GM12864 (cell line): ENCODE measurements at regions not wholly inside any gene's neighbourhood (a gene's known extent, or its start where the extent isn't known, plus 50 kb on each side); places are given as distances from the start of the nearest gene placed in this dataset.

ENCODE experiments used
- DNase-seq: peaks from one replicate; pipeline ENCODE4 v3.0.0-alpha.2; 2011; ENCODE audit warnings: low read depth
- H3K4me3 ChIP-seq: 2 replicates; pipeline ENCODE4 v1.5.1; 2011; ENCODE audit warnings: mild to moderate bottlenecking, low read depth, low read length, control low read depth
- TF ChIP-seq, protein P1 (sequence below): IDR thresholded peaks from 2 replicates; pipeline ENCODE4 v1.5.1; 2011; ENCODE audit warnings: low read depth, mild to moderate bottlenecking, moderate library complexity, low read length, control low read depth, inconsistent platforms; ENCODE audit errors: missing control alignments

- DNase-seq: no peak
- TF ChIP-seq, protein P1, sequence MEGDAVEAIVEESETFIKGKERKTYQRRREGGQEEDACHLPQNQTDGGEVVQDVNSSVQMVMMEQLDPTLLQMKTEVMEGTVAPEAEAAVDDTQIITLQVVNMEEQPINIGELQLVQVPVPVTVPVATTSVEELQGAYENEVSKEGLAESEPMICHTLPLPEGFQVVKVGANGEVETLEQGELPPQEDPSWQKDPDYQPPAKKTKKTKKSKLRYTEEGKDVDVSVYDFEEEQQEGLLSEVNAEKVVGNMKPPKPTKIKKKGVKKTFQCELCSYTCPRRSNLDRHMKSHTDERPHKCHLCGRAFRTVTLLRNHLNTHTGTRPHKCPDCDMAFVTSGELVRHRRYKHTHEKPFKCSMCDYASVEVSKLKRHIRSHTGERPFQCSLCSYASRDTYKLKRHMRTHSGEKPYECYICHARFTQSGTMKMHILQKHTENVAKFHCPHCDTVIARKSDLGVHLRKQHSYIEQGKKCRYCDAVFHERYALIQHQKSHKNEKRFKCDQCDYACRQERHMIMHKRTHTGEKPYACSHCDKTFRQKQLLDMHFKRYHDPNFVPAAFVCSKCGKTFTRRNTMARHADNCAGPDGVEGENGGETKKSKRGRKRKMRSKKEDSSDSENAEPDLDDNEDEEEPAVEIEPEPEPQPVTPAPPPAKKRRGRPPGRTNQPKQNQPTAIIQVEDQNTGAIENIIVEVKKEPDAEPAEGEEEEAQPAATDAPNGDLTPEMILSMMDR: no peak
- H3K4me3 ChIP-seq: no peak overlapping the region
Measured at GRCh38 chr5:124309241-124309980, 437.0 kb downstream of the ZNF608 start.

- TF ChIP-seq, protein P1: no peak
- no peak for DNase-seq
- no peak overlapping the region for H3K4me3 ChIP-seq
Measured at GRCh38 chr5:124303366-124303765, 443.1 kb downstream of the ZNF608 start.

DNA sequence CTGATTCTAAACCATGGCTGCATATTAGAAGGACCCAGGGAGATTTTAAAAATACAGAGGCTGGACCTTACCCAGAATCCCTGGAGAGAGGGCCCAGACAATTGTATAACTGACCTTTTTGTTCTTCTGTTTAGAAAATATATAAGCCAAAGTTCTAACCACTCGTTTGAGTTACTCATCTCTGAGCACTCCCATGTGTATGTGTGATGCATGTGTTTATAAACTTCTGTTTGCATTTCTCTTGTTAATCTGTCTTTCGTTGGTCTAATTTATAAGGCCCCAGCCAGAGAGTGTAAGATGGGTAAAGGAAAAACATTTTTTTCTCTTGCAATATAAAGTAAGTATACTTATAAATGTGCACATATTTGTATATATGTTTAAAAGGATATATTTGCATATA is 443.9 kb downstream of the ZNF608 start:
- TF ChIP-seq, protein P1: no peak
- DNase-seq: no peak
- H3K4me3 ChIP-seq: no peak overlapping the region

DNA sequence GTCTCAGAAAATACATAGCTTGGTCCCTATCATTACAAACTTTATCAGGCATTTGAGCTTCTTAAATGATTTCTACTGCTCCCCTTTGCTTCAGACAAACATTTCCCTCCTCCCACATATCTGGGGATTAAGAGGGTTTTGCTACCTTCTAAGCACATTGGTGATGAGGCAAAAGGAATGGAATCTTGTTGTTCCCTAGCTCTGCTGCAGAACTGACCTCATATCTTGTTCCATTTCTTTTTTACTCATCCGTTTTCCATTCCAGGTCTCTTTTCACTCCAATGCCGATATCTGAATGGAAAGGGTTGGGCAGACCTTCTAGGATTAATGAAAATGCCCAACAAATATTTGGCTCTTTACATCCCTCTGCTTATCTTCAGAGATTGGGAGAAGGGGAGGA is 444.6 kb downstream of the ZNF608 start:
- no peak overlapping the region for H3K4me3 ChIP-seq
- no peak for DNase-seq

GRCh38 chr5:124300815-124301621 is 445.4 kb downstream of the ZNF608 start:
- H3K4me3 ChIP-seq: no peak overlapping the region
- no peak for DNase-seq
- TF ChIP-seq, protein P1: no peak

More for the DNA sequence above, 444.6 kb downstream of the ZNF608 start:
- TF ChIP-seq, protein P1: no peak

DNA sequence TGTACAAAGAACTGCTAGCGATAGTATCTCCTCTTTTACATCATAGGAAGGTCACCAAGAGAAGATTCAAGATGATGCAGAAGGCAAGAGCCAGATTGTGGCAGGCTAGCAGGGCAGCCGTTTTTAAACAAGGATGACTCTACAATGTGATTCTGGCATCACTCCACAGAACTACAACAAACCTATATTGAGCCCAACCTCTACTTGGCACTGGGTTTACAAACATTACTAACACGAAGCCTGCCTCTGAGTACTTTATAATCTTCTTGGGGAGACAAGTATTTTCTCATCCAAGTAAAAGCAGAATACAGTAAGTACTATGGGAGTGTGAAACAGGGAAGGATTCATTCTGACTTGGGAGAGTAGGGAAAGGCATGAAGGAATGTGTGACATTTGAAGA is 448.6 kb downstream of the ZNF608 start:
- no peak overlapping the region for H3K4me3 ChIP-seq
- TF ChIP-seq, protein P1: no peak
- DNase-seq: no peak

DNA sequence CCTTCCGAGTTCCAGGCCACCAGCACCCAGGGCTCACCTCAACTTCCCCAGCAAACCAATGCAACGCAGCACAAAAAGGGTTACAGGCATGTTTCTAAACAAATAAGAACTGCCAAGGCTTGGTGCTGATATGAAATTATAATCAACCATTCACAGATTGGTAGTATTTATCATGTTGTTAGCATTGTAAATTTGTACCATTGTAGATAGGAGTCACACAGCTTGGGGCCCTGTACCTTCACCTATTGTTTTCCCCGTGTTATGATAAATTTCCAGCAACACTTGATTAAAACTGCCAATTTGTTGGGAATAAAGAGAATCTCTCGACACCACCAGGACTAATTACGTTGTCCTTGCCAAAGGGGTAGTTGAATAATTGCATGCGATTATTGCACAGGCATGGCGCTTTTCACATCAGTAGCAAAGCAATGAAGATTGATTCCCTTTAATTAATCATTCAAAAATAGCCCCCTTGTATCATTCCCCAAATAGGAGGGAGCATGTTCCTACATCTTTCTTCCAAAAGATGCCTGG is 454.1 kb downstream of the ZNF608 start:
- no peak overlapping the region for H3K4me3 ChIP-seq
- TF ChIP-seq, protein P1: no peak
- no peak for DNase-seq
